ENCODE measurements at regions not wholly inside any gene's neighbourhood (a gene's known extent, or its start where the extent isn't known, plus 50 kb on each side); places are given as distances from the start of the nearest gene placed in this dataset.

DNA sequence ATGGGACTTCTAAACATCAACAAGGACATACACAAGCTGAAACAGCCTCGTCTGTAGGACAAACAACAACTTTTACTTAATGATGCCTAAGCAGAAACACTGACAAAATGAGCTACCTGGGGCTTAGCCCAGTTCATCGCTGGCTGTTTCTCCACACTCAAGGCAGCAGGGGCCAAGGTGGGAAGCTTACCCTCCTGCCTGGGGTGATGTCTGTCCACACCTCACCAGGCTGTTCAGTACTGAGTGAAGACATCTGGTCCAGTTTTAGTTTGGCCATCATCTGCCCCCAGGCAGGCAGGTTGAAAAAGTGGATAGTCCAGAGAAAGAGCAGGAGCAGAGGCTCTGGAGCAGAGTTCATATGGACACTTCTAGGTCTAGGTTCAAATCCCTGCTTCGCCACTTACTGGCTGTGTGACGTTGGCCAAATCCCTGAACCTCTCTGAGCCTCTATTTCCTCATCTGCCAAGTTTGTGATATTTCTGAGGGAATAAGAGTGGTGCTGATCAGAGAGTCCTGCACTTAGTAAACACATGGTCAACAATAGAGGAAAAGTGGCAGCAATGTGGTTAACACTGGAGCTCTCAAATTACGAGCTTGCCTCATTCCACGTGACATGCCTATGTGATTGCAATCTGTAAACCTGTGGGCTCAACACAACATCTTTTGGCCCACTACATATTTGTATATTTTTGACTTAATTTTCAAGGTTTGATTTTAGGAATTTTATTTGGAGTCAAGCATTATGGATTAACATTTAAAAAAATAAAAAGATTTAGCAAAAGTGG, 720.1 kb upstream of the TMEM132C start:
- no peak for TF ChIP-seq POLR2A (IDR thresholded peaks at IDR 0.05)
- TF ChIP-seq, protein P1, sequence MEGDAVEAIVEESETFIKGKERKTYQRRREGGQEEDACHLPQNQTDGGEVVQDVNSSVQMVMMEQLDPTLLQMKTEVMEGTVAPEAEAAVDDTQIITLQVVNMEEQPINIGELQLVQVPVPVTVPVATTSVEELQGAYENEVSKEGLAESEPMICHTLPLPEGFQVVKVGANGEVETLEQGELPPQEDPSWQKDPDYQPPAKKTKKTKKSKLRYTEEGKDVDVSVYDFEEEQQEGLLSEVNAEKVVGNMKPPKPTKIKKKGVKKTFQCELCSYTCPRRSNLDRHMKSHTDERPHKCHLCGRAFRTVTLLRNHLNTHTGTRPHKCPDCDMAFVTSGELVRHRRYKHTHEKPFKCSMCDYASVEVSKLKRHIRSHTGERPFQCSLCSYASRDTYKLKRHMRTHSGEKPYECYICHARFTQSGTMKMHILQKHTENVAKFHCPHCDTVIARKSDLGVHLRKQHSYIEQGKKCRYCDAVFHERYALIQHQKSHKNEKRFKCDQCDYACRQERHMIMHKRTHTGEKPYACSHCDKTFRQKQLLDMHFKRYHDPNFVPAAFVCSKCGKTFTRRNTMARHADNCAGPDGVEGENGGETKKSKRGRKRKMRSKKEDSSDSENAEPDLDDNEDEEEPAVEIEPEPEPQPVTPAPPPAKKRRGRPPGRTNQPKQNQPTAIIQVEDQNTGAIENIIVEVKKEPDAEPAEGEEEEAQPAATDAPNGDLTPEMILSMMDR (IDR thresholded peaks at IDR 0.05), result no peak

Measured in prostate gland (tissue), 2 donors.